SK-N-SH (cell line): ENCODE measurements at regions not wholly inside any gene's neighbourhood (a gene's known extent, or its start where the extent isn't known, plus 50 kb on each side); places are given as distances from the start of the nearest gene placed in this dataset.
A peak's percentile ranks its signal among the peaks of the same experiment; 100 is the strongest.

ENCODE experiments used
- CTCF ChIA-PET: fragments of 300-600, 350-600 bp; formaldehyde crosslinking; extraction: SDS; loops from one replicate; lab custom pipeline; 2021; lab: Yijun Ruan, JAX
- POLR2A ChIA-PET: fragments of 350-600 bp; sonication (Branson Sonifier 250); formaldehyde crosslinking; extraction: SDS; loops from one replicate; lab custom pipeline; 2020; ENCODE audit warnings: antibody characterized with exemption, inconsistent platforms; lab: Yijun Ruan, JAX
- DNase-seq: peaks from one replicate; pipeline ENCODE4 v3.0.0; 2012
- H2AFZ ChIP-seq: fragments of 200-600 bp; sonication (generic); 2 replicates; pipeline ENCODE4 v1.8.1; 2016; ENCODE audit warnings: antibody characterized with exemption, mild to moderate bottlenecking, low read depth
- H3F3A ChIP-seq: fragments of 200-600 bp; sonication (generic); replicated peaks from 2 replicates; pipeline ENCODE3; 2016; ENCODE audit warnings: antibody characterized with exemption, mild to moderate bottlenecking; ENCODE audit not compliant: insufficient read depth
- H3K27ac ChIP-seq, 2 experiments: fragments of 200-500 bp in 1 of 2; fragments of 200-600 bp in 1 of 2; sonication (Bioruptor generic) in 1 of 2; sonication (generic), shearing (Covaris generic) in 1 of 2; 2 replicates each; pipeline versions ENCODE4 v1.5.1 to v1.6.1; 2014 to 2016; ENCODE audit warnings: low read depth in 2 of 2, inconsistent platforms in 1 of 2, low read length in 1 of 2, mild to moderate bottlenecking in 1 of 2, mixed read lengths in 1 of 2
- H3K27me3 ChIP-seq: fragments of 200-600 bp; sonication (generic), shearing (Covaris generic); 2 replicates; pipeline ENCODE4 v1.6.1; 2016; ENCODE audit warnings: mixed run types; ENCODE audit not compliant: insufficient read depth
- H3K36me3 ChIP-seq, 2 experiments: fragments of 200-500 bp in 1 of 2; fragments of 200-600 bp in 1 of 2; sonication (Bioruptor generic) in 1 of 2; sonication (generic) in 1 of 2; replicated peaks in 1 of 2; 2 replicates each; pipeline versions ENCODE3 to v1.5.1; 2014 to 2016; ENCODE audit warnings: low read length in 1 of 2, mild to moderate bottlenecking in 1 of 2; ENCODE audit not compliant: insufficient read depth in 2 of 2, control insufficient read depth in 1 of 2
- H3K4me1 ChIP-seq, 2 experiments: fragments of 200-500 bp in 1 of 2; fragments of 200-600 bp in 1 of 2; sonication (Bioruptor generic) in 1 of 2; sonication (generic), shearing (Covaris generic) in 1 of 2; 2 replicates each; pipeline versions ENCODE4 v1.5.1 to v1.6.1; 2014 to 2016; ENCODE audit warnings: low read depth in 1 of 2, low read length in 1 of 2, mixed run types in 1 of 2; ENCODE audit not compliant: insufficient read depth in 2 of 2, control insufficient read depth in 1 of 2
- H3K4me2 ChIP-seq: fragments of 200-600 bp; sonication (generic), shearing (Covaris generic); 2 replicates; pipeline ENCODE4 v1.6.1; 2017; ENCODE audit warnings: mixed run types
- H3K4me3 ChIP-seq, 2 experiments: fragments of 200-500 bp in 1 of 2; fragments of 200-600 bp in 1 of 2; sonication (Bioruptor generic) in 1 of 2; sonication (generic), shearing (Covaris generic) in 1 of 2; 2 replicates each; pipeline versions ENCODE4 v1.5.1 to v1.8.1; 2014 to 2016; ENCODE audit warnings: low read depth in 2 of 2, inconsistent platforms in 1 of 2, low read length in 1 of 2, mild to moderate bottlenecking in 1 of 2, mixed read lengths in 1 of 2, moderate library complexity in 1 of 2
- H3K79me2 ChIP-seq: fragments of 200-600 bp; sonication (generic); 2 replicates; pipeline ENCODE4 v1.8.1; 2017; ENCODE audit warnings: mild to moderate bottlenecking; ENCODE audit not compliant: insufficient read depth
- H3K9ac ChIP-seq: fragments of 200-600 bp; sonication (generic); 2 replicates; pipeline ENCODE4 v1.6.1; 2017; ENCODE audit warnings: mixed run types
- H3K9me2 ChIP-seq: fragments of 200-600 bp; sonication (generic); 2 replicates; pipeline ENCODE4 v1.6.1; 2017; ENCODE audit warnings: mixed run types
- H3K9me3 ChIP-seq: fragments of 200-600 bp; sonication (generic); 2 replicates; pipeline ENCODE4 v1.6.1; 2017; ENCODE audit warnings: mixed run types, mild to moderate bottlenecking, moderate library complexity
- H4K20me1 ChIP-seq: fragments of 200-600 bp; sonication (generic); 2 replicates; pipeline ENCODE4 v1.6.1; 2017; ENCODE audit warnings: mild to moderate bottlenecking, mixed run types; ENCODE audit not compliant: insufficient read depth
- EP300 ChIP-seq, 2 experiments: IDR thresholded peaks; 2 replicates each; pipeline versions ENCODE4 v1.4.0 to v1.6.1; 2012; ENCODE audit warnings: borderline replicate concordance in 1 of 2, low read depth in 1 of 2, low read length in 1 of 2
- EZH2phosphoT487 ChIP-seq: fragments of 200-600 bp; sonication (generic); IDR thresholded peaks from 2 replicates; pipeline ENCODE4 v1.6.1; 2017; ENCODE audit warnings: low read depth, mixed run types, mild to moderate bottlenecking, antibody characterized with exemption, moderate library complexity, borderline replicate concordance
- FOSL2 ChIP-seq: IDR thresholded peaks from 2 replicates; pipeline ENCODE4 v1.4.0; 2012; ENCODE audit warnings: low read depth, mild to moderate bottlenecking, moderate library complexity, borderline replicate concordance
- FOXJ3 ChIP-seq: sonication (generic); formaldehyde crosslinking; IDR thresholded peaks from 2 replicates; pipeline ENCODE4 v1.5.1; 2020; ENCODE audit warnings: mild to moderate bottlenecking, missing genetic modification reagents
- FOXM1 ChIP-seq: IDR thresholded peaks from 2 replicates; pipeline ENCODE4 v1.4.0; 2012; ENCODE audit warnings: low read depth, mild to moderate bottlenecking
- GABPA ChIP-seq: IDR thresholded peaks from 2 replicates; pipeline ENCODE4 v1.4.0; 2012; ENCODE audit warnings: low read depth, mild to moderate bottlenecking
- GATA2 ChIP-seq: sonication (generic); formaldehyde crosslinking; IDR thresholded peaks from 2 replicates; pipeline ENCODE4 v1.5.0; 2020; ENCODE audit warnings: mild to moderate bottlenecking, missing genetic modification reagents
- MAX ChIP-seq: IDR thresholded peaks from 2 replicates; pipeline ENCODE4 v1.4.0; 2012; ENCODE audit warnings: low read depth
- MEF2A ChIP-seq: IDR thresholded peaks from 2 replicates; pipeline ENCODE4 v1.4.0; 2012; ENCODE audit warnings: low read depth, borderline replicate concordance
- MXI1 ChIP-seq: IDR thresholded peaks from 2 replicates; pipeline ENCODE4 v1.6.1; 2012; ENCODE audit warnings: mild to moderate bottlenecking, low read depth, low read length, improper control_type of control experiment
- NFIC ChIP-seq: IDR thresholded peaks from 2 replicates; pipeline ENCODE4 v1.4.0; 2012; ENCODE audit warnings: borderline replicate concordance
- POLR2AphosphoS5 ChIP-seq: IDR thresholded peaks from 2 replicates; pipeline ENCODE4 v1.6.1; 2012; ENCODE audit warnings: low read depth, low read length
- RAD21 ChIP-seq: IDR thresholded peaks from 2 replicates; pipeline ENCODE4 v1.6.1; 2012; ENCODE audit warnings: mild to moderate bottlenecking, low read length
- REST ChIP-seq: IDR thresholded peaks from 2 replicates; pipeline ENCODE4 v1.6.1; 2012; ENCODE audit warnings: mild to moderate bottlenecking, low read depth, low read length, moderate library complexity
- RFX5 ChIP-seq: IDR thresholded peaks from 2 replicates; pipeline ENCODE4 v1.6.1; 2012; ENCODE audit warnings: mild to moderate bottlenecking, improper control_type of control experiment, low read length
- RXRA ChIP-seq: IDR thresholded peaks from 2 replicates; pipeline ENCODE4 v1.4.0; 2012; ENCODE audit warnings: low read depth, mild to moderate bottlenecking, borderline replicate concordance
- SMC3 ChIP-seq: IDR thresholded peaks from 2 replicates; pipeline ENCODE4 v1.6.1; 2012; ENCODE audit warnings: low read depth, low read length, improper control_type of control experiment
- TAF1 ChIP-seq: IDR thresholded peaks from 2 replicates; pipeline ENCODE4 v1.6.1; 2012; ENCODE audit warnings: low read depth, mild to moderate bottlenecking, low read length, moderate library complexity, borderline replicate concordance
- TCF12 ChIP-seq: IDR thresholded peaks from 2 replicates; pipeline ENCODE4 v1.4.0; 2012
- TEAD4 ChIP-seq: IDR thresholded peaks from 2 replicates; pipeline ENCODE4 v1.4.0; 2012; ENCODE audit warnings: mild to moderate bottlenecking, borderline replicate concordance; ENCODE audit not compliant: insufficient read depth
- YY1 ChIP-seq: IDR thresholded peaks from 2 replicates; pipeline ENCODE4 v1.4.0; 2012; ENCODE audit warnings: low read depth, mild to moderate bottlenecking
- WGBS: methylation state at CpG from one replicate; pipeline ENCODE4 v1.1.6; 2017; ENCODE audit warnings: low lambda C conversion rate; 5-methylcytosine and 5-hydroxymethylcytosine counted together
- TF ChIP-seq, protein P1 (sequence below): fragments of 150-350 bp; IDR thresholded peaks from 2 replicates; pipeline ENCODE4 v1.6.1; 2016; ENCODE audit warnings: mild to moderate bottlenecking, low read depth, low read length
- TF ChIP-seq, protein P2 (sequence below): IDR thresholded peaks from 2 replicates; pipeline ENCODE4 v1.4.0; 2012; ENCODE audit warnings: low read depth, borderline replicate concordance

DNA sequence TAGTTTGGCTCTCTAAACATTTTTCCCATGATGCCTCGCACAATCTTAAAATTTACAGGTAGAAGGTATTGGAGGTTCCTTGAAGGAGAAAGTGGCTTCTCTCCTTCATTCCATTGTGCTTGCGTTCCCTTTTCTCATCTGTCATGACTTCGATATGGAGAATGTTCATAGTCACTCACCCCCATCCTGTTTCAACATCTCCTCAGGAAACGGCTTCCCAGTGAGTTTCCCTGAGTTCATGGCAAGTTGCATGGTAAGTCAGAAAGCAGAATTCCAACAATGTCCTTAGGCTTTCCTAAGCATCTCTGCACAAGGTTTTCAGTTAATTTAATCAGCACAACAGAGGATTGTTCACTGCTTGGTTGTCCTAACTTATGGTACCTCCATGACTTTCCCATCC is 581.8 kb upstream of the SLITRK5 start:
- Histone ChIP-seq H3K9ac (no peak overlapping the region), H3K4me3 (no peak overlapping the region), H3K9me3 (no peaks in the 10 kb centered on the region), H3K27ac (no peak overlapping the region), H3F3A (no peaks in the 10 kb centered on the region), H4K20me1 (no peaks in the 10 kb centered on the region), H3K36me3 (no peaks in the 10 kb centered on the region), H3K4me2 (no peak overlapping the region), H3K27me3 (no peaks in the 10 kb centered on the region; the same call in 1 of the 2 replicates), H3K79me2 (no peaks in the 10 kb centered on the region), H2AFZ (peak overlapping the region; percentile 44; the same call in 1 of the 2 replicates), H3K4me1 (no peaks in the 10 kb centered on the region), H3K9me2 (no peaks in the 10 kb centered on the region)
- DNase-seq, result no peak
- CTCF ChIA-PET, result no interaction called here
- 21% methylated on average over 4 of the region's 4 CpGs for WGBS
- POLR2A ChIA-PET, result no interaction called here
- no peak for TF ChIP-seq GABPA
- no peak for TF ChIP-seq YY1
- no peak for TF ChIP-seq TAF1
- no peak for TF ChIP-seq FOSL2
- no peak for TF ChIP-seq NFIC
- TF ChIP-seq, protein P1, sequence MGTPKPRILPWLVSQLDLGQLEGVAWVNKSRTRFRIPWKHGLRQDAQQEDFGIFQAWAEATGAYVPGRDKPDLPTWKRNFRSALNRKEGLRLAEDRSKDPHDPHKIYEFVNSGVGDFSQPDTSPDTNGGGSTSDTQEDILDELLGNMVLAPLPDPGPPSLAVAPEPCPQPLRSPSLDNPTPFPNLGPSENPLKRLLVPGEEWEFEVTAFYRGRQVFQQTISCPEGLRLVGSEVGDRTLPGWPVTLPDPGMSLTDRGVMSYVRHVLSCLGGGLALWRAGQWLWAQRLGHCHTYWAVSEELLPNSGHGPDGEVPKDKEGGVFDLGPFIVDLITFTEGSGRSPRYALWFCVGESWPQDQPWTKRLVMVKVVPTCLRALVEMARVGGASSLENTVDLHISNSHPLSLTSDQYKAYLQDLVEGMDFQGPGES, result no peak
- no peak for TF ChIP-seq RXRA
- TF ChIP-seq EZH2phosphoT487, result no peak
- TF ChIP-seq RAD21, result no peak
- no peak for TF ChIP-seq FOXM1
- TF ChIP-seq, protein P2, sequence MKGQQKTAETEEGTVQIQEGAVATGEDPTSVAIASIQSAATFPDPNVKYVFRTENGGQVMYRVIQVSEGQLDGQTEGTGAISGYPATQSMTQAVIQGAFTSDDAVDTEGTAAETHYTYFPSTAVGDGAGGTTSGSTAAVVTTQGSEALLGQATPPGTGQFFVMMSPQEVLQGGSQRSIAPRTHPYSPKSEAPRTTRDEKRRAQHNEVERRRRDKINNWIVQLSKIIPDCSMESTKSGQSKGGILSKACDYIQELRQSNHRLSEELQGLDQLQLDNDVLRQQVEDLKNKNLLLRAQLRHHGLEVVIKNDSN, result no peak

DNA sequence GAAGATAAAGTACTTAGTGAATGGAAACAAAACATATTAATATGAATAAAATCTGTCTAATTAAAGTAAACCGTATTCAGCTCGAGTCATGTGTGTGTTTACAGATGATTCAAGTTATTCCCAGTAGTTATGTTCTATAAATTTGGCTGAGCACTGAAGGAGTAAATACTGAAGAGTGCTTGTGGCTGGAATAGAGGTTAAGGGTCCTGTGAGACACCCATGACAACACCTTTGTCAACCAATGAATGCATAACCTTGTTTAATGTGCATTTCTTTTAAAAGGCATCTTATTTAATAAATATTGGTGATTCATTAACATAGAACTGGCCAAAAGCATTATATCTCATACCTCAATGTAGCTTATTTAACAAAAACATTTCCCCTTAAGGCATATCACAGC is 577.8 kb upstream of the SLITRK5 start:
- no peaks in the 10 kb centered on the region for H3K9me2 ChIP-seq
- no peak overlapping the region for H3K27ac ChIP-seq
- no peak overlapping the region for H3K4me3 ChIP-seq
- H3K27me3 ChIP-seq, result no peaks in the 10 kb centered on the region
- H3K4me1 ChIP-seq, result no peaks in the 10 kb centered on the region
- no peaks in the 10 kb centered on the region for H3F3A ChIP-seq
- H3K9me3 ChIP-seq, result no peaks in the 10 kb centered on the region
- H3K79me2 ChIP-seq, result no peaks in the 10 kb centered on the region
- H4K20me1 ChIP-seq, result no peaks in the 10 kb centered on the region
- ChIA-PET CTCF (no interaction called here), POLR2A (no interaction called here)
- H3K4me2 ChIP-seq, result no peak overlapping the region
- TF ChIP-seq POLR2AphosphoS5 (no peak), MEF2A (no peak), TCF12 (no peak), FOXM1 (no peak), FOXJ3 (no peak), NFIC (no peak), SMC3 (no peak), FOSL2 (no peak), GATA2 (no peak), MXI1 (no peak), MAX (no peak), RXRA (no peak), YY1 (no peak), RAD21 (no peak), REST (no peak), RFX5 (no peak), TEAD4 (no peak), EP300 (IDR thresholded peaks at IDR 0.05; ENCODE audit: borderline replicate concordance in 1 of 2, low read depth in 1 of 2, low read length in 1 of 2) (no peak)
- TF ChIP-seq, protein P2, result no peak
- TF ChIP-seq, all 33 proteins: peak for 0
- no peak for DNase-seq
- Histone ChIP-seq H2AFZ (no peak overlapping the region; the same call in 1 of the 2 replicates), H3K36me3 (no peaks in the 10 kb centered on the region), H3K9ac (no peak overlapping the region)
- 2% methylated on average over 2 of the region's 2 CpGs for WGBS
